COR-L47 (cell line): ENCODE measurements at regions not wholly inside any gene's neighbourhood (a gene's known extent, or its start where the extent isn't known, plus 50 kb on each side); places are given as distances from the start of the nearest gene placed in this dataset.
A peak's percentile ranks its signal among the peaks of the same experiment; 100 is the strongest.

ENCODE experiments used
- DNase-seq: peaks from one replicate; lab custom pipeline; 2025; lab: John Stamatoyannopoulos, UW

GRCh38 chr15:98144388-98144787, 183.9 kb downstream of the ARRDC4 start:
- no peak for DNase-seq

GRCh38 chr15:98146031-98146820, 185.7 kb downstream of the ARRDC4 start:
- no peak for DNase-seq

- no peak for DNase-seq
These were observed 186.9 kb downstream of the ARRDC4 start for GRCh38 chr15:98147415-98147814.

- no peak for DNase-seq
These were observed 189.6 kb downstream of the ARRDC4 start for GRCh38 chr15:98150084-98150483.

GRCh38 chr15:98150536-98150935, 190.0 kb downstream of the ARRDC4 start:
- no peak for DNase-seq

- DNase-seq, result no peak
These were observed 190.6 kb downstream of the ARRDC4 start for GRCh38 chr15:98151096-98151495.

- no peak for DNase-seq
These were observed 191.7 kb downstream of the ARRDC4 start for GRCh38 chr15:98152156-98152555.

GRCh38 chr15:98154863-98155262, 194.4 kb downstream of the ARRDC4 start:
- no peak for DNase-seq

GRCh38 chr15:98155356-98155755, 194.9 kb downstream of the ARRDC4 start:
- no peak for DNase-seq

GRCh38 chr15:98160236-98160635, 199.7 kb downstream of the ARRDC4 start:
- peak; percentile 41 for DNase-seq

- no peak for DNase-seq
These were observed 203.0 kb downstream of the ARRDC4 start for GRCh38 chr15:98163319-98164045.

- no peak for DNase-seq
These were observed 204.1 kb downstream of the ARRDC4 start for GRCh38 chr15:98164571-98164970.

GRCh38 chr15:98164986-98165385, 204.5 kb downstream of the ARRDC4 start:
- no peak for DNase-seq

GRCh38 chr15:98167722-98168268, 207.3 kb downstream of the ARRDC4 start:
- DNase-seq, result no peak

GRCh38 chr15:98169551-98169950, 209.0 kb downstream of the ARRDC4 start:
- no peak for DNase-seq

GRCh38 chr15:98174286-98174685, 213.8 kb downstream of the ARRDC4 start:
- no peak for DNase-seq

GRCh38 chr15:98174841-98175240, 214.3 kb downstream of the ARRDC4 start:
- no peak for DNase-seq

- DNase-seq, result peak; percentile 32
These were observed 217.6 kb downstream of the ARRDC4 start for GRCh38 chr15:98177966-98178592.

- no peak for DNase-seq
These were observed 218.4 kb downstream of the ARRDC4 start for GRCh38 chr15:98178861-98179260.

GRCh38 chr15:98187549-98187948, 227.0 kb downstream of the ARRDC4 start:
- no peak for DNase-seq

GRCh38 chr15:98190914-98191313, 230.4 kb downstream of the ARRDC4 start:
- DNase-seq, result no peak

GRCh38 chr15:98195796-98196195, 235.3 kb downstream of the ARRDC4 start:
- no peak for DNase-seq

- no peak for DNase-seq
These were observed 235.9 kb downstream of the ARRDC4 start for GRCh38 chr15:98196371-98196770.
